ENCODE measurements at regions not wholly inside any gene's neighbourhood (a gene's known extent, or its start where the extent isn't known, plus 50 kb on each side); places are given as distances from the start of the nearest gene placed in this dataset.
"Not testable (repeated sequence)": the region's sequence is repeated elsewhere in the genome, so short reads cannot be mapped to it uniquely, and the experiment has no call there.

DNA sequence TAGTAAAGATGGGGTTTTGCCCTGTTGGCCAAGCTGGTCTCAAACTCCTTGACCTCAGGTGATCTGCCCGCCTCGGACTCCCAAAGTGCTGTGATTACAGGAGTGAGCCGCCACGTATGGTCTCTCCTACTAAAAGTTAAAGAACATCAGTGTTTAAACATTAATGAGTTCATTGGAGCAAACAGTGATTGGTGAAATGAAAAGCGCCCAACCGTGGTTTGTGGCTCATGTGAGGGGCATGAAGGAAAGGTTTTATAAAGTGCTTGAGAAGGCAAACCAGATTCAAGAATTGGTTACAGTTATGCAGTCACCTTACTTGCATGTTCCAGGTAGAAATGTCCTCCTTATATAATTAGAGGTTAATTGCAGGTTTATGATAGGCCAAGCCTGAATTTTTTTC lies 109.5 kb downstream of the ZNF675 start:
- no peak overlapping the region for H3K27ac ChIP-seq (ENCODE audit: low read depth in 1 of 2, low read length in 2 of 2)
- H3K4me3 ChIP-seq (ENCODE audit: low read length) = no peak overlapping the region
- no peak for TF ChIP-seq CTCF (IDR thresholded peaks at IDR 0.05)
- ATAC-seq (ENCODE audit: poor library complexity) (no peak), DNase-seq (no peak)
- H3K9me3 Mint-ChIP-seq = peaks cover 10% of the 10 kb centered on the region
- no peak overlapping the region for H3K4me3 Mint-ChIP-seq
- no peak overlapping the region for H3K27ac Mint-ChIP-seq
- no peaks in the 10 kb centered on the region for H3K27me3 ChIP-seq (ENCODE audit: control insufficient read depth in 1 of 2, insufficient read depth in 2 of 2, low read length in 2 of 2)
- no peaks in the 10 kb centered on the region for H3K4me1 Mint-ChIP-seq (ENCODE audit: low read depth)
- no peaks in the 10 kb centered on the region for H3K36me3 ChIP-seq (ENCODE audit: insufficient read depth, low read length)
- ChIA-PET POLR2A (no interaction called here), CTCF (no interaction called here)
- H3K36me3 Mint-ChIP-seq (ENCODE audit: low read depth) = peaks cover 2% of the 10 kb centered on the region
- H3K4me1 ChIP-seq (ENCODE audit: insufficient read depth, low read length) = no peaks in the 10 kb centered on the region
- intact Hi-C loops (cut with DNase I, micrococcal nuclease) = no loop called here
- H3K9me3 ChIP-seq (ENCODE audit: control insufficient read depth in 1 of 2, insufficient read depth in 1 of 2, low read length in 2 of 2) = peaks cover 22% of the 10 kb centered on the region in 2 experiments
- H3K27me3 Mint-ChIP-seq = no peaks in the 10 kb centered on the region

GRCh38 chr19:23571175-23571574 lies 115.8 kb downstream of the ZNF675 start:
- no peaks in the 10 kb centered on the region for H3K27me3 ChIP-seq (ENCODE audit: control insufficient read depth in 1 of 2, insufficient read depth in 2 of 2, low read length in 2 of 2)
- intact Hi-C loops (cut with DNase I, micrococcal nuclease) = no loop called here
- H3K4me3 ChIP-seq (ENCODE audit: low read length) = no peak overlapping the region
- no peak overlapping the region for H3K27ac ChIP-seq (ENCODE audit: low read depth in 1 of 2, low read length in 2 of 2)
- CTCF ChIA-PET = no interaction called here
- Mint-ChIP-seq H3K4me3 (no peak overlapping the region), H3K9me3 (peaks cover 15% of the 10 kb centered on the region), H3K27ac (no peak overlapping the region), H3K4me1 (ENCODE audit: low read depth) (no peaks in the 10 kb centered on the region), H3K36me3 (ENCODE audit: low read depth) (peaks cover 15% of the 10 kb centered on the region), H3K27me3 (no peaks in the 10 kb centered on the region)
- POLR2A ChIA-PET = no interaction called here
- peaks cover 38 to 51% of the 10 kb centered on the region in 2 experiments for H3K9me3 ChIP-seq (ENCODE audit: control insufficient read depth in 1 of 2, insufficient read depth in 1 of 2, low read length in 2 of 2)
- H3K4me1 ChIP-seq (ENCODE audit: insufficient read depth, low read length) = no peaks in the 10 kb centered on the region
- DNase-seq (no peak), ATAC-seq (ENCODE audit: poor library complexity) (no peak)
- no peak for TF ChIP-seq CTCF (IDR thresholded peaks at IDR 0.05)
- H3K36me3 ChIP-seq (ENCODE audit: insufficient read depth, low read length) = no peaks in the 10 kb centered on the region

DNA sequence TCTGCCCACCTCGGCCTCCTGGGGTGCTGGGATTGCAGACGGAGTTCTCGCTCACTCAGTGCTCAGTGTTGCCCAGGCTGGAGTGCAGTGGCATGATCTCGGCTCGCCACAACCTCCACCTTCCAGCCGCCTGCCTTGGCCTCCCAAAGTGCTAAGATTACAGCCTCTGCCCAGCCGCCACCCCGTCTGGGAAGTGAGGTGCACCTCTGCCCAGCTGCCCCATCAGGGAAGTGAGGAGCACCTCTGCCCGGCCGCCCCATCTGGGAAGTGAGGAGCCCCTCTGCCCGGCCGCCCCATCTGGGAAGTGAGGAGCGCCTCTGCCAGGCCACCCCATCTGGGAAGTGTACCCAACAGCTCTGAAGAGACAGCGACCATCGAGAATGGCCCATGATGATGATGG lies 118.9 kb downstream of the ZNF675 start:
- intact Hi-C loops (cut with DNase I, micrococcal nuclease); H3K36me3 ChIP-seq (ENCODE audit: insufficient read depth, low read length); H3K4me3 Mint-ChIP-seq; H3K4me3 ChIP-seq (ENCODE audit: low read length); H3K27me3 Mint-ChIP-seq; H3K27ac ChIP-seq (ENCODE audit: low read depth in 1 of 2, low read length in 2 of 2); H3K27ac Mint-ChIP-seq; POLR2A ChIA-PET; H3K4me1 ChIP-seq (ENCODE audit: insufficient read depth, low read length); H3K4me1 Mint-ChIP-seq (ENCODE audit: low read depth); DNase-seq; CTCF ChIA-PET; ATAC-seq (ENCODE audit: poor library complexity); H3K27me3 ChIP-seq (ENCODE audit: control insufficient read depth in 1 of 2, insufficient read depth in 2 of 2, low read length in 2 of 2): not testable (repeated sequence)
- Mint-ChIP-seq H3K9me3 (peaks cover 18% of the 10 kb centered on the region), H3K36me3 (ENCODE audit: low read depth) (peaks cover 25% of the 10 kb centered on the region)
- H3K9me3 ChIP-seq (ENCODE audit: control insufficient read depth in 1 of 2, insufficient read depth in 1 of 2, low read length in 2 of 2) = peaks cover 28 to 51% of the 10 kb centered on the region in 2 experiments

DNA sequence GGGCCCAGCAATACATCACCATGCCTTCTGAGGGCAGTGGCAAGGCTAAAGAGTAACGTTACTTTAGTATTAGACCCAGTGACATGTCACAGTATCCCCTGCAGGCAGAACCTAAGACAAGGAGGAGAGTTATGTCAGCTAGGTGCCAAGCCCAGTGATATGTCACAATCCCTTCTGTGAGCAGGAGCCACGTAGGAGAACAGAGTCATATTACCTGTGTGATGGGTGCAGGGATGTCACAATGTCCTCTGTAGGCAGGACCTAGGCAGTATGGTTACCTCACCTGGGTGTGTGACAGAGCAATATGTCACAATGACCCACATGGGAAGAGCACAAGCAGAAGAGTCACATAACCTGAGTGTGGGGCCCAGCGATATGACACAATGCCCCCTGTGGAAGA lies 121.8 kb downstream of the ZNF675 start:
- Histone ChIP-seq H3K27me3 (ENCODE audit: control insufficient read depth in 1 of 2, insufficient read depth in 2 of 2, low read length in 2 of 2) (no peaks in the 10 kb centered on the region), H3K9me3 (ENCODE audit: control insufficient read depth in 1 of 2, insufficient read depth in 1 of 2, low read length in 2 of 2) (peaks cover 5 to 27% of the 10 kb centered on the region in 2 experiments), H3K27ac (ENCODE audit: low read depth in 1 of 2, low read length in 2 of 2) (no peak overlapping the region), H3K4me1 (ENCODE audit: insufficient read depth, low read length) (no peaks in the 10 kb centered on the region), H3K4me3 (ENCODE audit: low read length) (no peak overlapping the region), H3K36me3 (ENCODE audit: insufficient read depth, low read length) (no peaks in the 10 kb centered on the region)
- Mint-ChIP-seq H3K27me3 (no peaks in the 10 kb centered on the region), H3K4me3 (no peak overlapping the region), H3K36me3 (ENCODE audit: low read depth) (peaks cover 10% of the 10 kb centered on the region), H3K9me3 (peaks cover 15% of the 10 kb centered on the region), H3K4me1 (ENCODE audit: low read depth) (no peaks in the 10 kb centered on the region), H3K27ac (no peak overlapping the region)
- intact Hi-C loops (cut with DNase I, micrococcal nuclease) = no loop called here
- ChIA-PET CTCF (no interaction called here), POLR2A (no interaction called here)
- TF ChIP-seq CTCF (IDR thresholded peaks at IDR 0.05) = no peak
- ATAC-seq (ENCODE audit: poor library complexity) = no peak
- DNase-seq = no peak

Measured in CD4-positive, alpha-beta T cell (primary cell).